DMS53 treated with DMSO at 0.1 percent for 48 hours (cell line): ENCODE measurements at regions not wholly inside any gene's neighbourhood (a gene's known extent, or its start where the extent isn't known, plus 50 kb on each side); places are given as distances from the start of the nearest gene placed in this dataset.

Experiments
- DNase-seq: peaks from one replicate; lab custom pipeline; 2025; ENCODE audit not compliant: unreplicated experiment; lab: John Stamatoyannopoulos, UW

- no peak for DNase-seq
These were observed 103.2 kb downstream of the TBX5 start for GRCh38 chr12:114302606-114303315.

DNA sequence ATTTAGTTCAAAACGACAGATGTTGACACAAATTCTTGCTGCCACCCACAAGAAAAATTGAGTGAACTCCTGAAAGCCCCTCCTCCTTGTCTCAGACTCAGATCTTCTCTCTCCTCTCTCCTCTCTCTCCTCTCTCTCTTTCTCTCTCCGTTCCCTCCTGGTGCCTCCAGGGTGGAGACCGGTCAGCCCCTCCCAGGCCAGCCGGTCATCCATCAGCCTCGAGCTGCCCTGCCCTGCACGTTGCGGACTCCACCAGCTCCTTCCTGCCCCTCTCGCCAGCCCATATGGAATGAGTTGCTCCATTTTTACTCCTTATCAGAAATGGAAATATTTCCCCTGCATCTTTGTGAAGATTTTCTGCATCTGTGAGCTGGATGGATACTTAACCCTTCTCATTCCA is 103.8 kb downstream of the TBX5 start:
- no peak for DNase-seq

GRCh38 chr12:114294303-114294685 is 111.7 kb downstream of the TBX5 start:
- no peak for DNase-seq

DNA sequence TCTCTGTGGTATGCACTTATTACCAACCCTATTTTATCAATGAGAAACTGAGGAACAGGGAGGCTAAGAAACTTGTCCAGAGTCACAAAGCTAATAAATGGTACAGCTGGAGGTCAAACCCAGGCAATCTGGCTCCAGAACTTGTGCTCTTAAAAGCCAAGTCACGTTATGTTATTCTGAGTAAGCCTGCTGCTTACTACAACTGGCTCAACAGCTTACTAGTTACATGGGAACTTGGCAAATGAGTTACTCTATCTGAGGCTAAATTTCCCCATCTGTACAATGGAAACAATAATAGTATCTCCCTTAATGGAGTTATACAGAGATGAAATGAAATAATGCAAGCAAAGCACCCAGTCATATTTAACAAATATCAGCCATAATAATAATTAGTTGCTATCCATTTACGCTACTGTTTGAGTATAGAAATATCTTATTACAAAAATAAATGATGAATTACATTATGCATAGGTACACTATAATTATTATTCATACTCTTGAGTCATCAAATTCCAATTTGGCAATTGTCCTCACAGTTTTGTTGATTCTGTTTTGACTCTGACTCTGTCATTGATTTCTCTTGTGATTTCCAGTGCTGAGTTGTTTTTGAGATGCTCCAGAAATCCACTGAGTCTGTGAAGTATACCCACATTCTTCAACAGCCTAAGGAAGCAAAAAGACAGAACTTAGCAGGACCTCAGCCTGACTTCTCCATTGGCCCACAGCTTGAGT is 112.2 kb downstream of the TBX5 start:
- no peak for DNase-seq

DNA sequence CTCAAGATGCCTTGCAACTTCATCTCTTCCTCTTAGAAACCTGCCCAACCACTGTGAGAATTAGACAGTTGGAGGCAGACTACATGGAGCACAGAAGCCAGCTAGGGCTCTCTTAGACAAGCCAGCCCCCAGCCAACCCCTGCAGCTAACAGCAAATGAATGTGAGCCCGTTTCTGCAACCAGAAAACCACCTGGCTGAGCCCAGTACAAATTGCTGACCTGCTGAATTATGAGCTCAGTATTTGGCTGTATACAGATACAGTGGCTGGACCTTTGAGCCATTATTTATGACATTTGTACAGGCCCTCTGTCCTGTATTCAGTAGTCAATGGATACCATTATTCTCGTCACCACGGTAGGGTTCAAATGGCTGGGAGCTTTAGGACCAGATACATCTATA is 112.9 kb downstream of the TBX5 start:
- DNase-seq, result no peak

DNA sequence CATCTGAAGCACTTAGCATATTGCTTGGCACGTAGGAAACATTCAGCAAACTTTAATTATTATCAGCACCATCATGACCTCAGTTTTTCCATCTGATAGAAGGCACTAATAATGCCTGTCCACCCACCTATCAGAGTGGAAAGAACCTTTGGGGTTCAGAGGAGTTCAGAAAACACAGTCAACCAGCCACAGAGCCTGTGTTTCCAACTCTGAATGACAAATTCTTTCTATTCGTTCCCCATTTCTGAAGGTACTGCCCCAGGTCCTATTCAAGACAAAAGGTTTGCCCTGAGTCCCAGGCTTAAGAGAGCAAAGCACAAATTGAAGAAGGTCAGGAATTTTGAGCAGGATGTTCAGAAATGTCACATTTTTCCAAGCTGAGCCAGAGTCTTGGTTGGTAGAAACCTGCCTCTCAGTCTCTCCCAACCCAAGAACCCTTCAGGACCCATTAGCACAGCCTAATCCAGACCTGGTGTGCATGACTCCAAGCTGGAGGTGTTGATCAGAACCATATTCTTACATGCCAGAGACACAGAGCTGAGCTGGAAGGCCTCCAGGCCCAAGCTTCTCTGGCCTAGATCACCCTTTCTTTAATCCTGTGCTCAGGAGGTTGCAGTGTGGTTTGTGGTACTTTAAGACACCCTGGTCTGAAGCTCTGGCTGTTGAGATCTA is 114.4 kb downstream of the TBX5 start:
- no peak for DNase-seq

DNA sequence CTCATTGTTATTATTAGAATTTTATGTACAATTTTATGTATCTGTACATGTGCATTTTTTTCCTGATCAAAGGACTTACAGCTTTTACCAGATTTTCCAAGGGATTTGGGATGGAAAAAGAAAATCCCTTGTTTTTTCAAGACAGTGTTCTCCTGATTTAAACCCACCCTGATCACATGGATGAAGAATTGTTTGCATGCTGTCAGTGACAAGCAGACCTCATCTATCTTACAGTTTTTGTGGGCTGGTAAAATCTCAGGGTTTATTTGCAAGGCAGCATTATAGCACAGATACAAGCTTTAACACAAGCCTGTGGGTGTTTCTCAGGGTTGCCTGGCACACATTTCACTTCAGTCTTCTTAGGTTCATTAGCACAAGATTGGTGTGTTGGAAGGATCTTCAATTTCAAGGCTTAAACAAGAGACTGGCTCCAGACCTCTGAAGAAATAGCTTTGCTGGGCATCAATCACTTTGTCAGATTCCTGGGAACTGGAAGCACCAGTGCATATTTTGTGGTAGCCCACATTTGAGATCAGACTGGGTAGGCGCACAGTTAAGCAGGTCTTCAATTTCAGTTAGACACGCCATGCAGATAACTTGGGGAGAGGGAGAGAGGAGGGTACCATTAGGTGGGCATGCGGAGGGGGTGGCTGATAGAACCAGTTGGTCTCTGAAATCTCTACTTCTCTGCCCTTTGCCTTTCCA is 118.0 kb downstream of the TBX5 start:
- no peak for DNase-seq

DNA sequence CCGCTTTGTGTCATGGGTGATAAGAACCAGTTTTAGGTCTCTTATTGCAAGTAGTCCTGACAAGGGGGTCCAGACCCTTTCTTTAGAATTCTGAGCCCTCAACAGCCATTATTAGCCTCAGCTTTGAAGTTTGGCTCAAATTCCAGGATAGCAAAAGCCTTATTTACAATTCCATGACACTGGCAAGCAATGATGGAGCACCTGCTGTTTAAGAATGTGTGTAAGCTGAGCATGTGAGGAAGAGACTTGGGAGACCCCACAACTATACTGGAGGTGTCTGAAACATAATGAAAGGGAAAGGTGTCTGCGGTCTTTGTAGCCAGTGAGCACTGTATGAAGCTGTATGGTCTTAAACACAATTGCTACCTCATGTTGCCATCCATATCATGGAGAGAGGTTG is 119.8 kb downstream of the TBX5 start:
- DNase-seq, result no peak

- no peak for DNase-seq
These were observed 120.4 kb downstream of the TBX5 start for GRCh38 chr12:114285554-114285953.

GRCh38 chr12:114284041-114284440 is 121.9 kb downstream of the TBX5 start:
- DNase-seq, result no peak

DNA sequence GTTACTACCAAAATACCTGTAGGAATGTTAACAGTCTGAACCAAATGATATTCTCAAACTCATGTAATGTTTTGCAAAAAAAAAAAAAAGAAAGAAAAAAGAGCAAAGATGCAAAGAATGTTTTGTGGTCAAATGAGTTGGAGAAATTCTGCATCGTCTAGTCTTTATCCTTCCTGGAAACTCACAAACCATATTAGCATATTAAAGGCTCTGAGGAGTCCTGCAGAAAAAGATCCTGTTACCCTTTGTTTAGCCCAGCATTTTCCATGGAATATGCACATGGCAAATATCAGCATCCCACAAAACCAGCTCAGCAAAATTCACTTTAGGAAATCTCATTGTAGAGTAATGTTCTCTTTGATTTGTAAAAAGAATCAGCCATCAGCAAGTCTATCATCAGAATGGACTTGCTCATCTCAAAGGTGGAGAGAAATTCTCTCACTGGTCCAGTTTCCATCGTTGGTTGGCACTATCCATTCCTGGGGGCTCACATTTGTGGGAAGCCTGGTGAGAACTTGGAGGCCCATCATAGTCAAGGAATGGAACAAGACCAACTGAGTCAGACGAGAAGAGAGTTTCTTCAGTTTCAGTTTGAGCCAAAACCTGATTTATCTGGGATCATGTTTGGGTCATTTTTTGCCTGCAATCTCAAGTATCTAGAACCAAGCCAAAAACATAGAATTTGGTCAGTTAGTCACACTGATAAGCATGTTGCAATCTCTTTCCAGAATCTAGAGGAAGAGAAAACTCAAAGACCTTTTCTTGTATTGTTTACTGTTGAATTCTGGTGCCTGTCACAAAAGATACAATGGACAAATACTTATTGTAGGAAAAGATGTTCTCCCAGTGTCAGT is 129.8 kb downstream of the TBX5 start:
- DNase-seq, result no peak

DNA sequence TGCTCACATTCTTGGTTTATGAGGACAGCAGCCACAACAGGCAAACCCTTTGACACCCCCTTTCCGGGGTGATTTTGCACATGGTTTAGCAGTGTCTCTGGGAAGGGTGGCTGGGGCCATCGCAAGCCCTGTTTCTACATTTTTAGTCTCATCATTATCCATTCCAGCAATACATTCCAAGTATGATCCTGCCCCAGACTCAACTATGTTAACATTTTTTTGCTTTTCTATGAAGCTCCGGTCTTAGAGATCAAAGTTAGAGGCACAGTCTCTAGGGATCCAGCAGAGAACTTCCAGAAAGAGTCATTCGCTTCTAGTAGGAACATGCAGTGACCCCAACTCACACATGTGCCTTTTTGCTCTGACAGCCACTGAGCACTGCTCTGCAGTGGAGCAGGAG is 130.9 kb downstream of the TBX5 start:
- DNase-seq, result no peak

DNA sequence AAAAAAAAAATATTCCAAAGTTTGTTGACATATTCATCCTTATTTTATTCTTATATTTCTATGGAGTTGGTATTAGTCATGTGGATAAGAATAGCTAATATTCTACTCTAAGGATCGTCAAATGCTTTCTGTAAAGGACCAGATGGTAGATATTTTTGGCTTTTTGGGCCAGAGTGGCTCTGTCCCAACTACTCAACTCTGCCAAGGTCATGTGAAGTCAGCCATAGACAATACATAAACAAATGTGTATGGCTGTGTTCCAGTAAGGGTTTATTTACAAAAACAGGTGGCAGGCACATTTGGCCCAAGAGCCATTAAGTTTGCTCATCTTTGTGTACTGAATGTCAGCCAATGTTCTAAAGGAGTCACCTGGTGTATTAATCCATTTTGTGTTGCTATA is 131.8 kb downstream of the TBX5 start:
- no peak for DNase-seq

DNA sequence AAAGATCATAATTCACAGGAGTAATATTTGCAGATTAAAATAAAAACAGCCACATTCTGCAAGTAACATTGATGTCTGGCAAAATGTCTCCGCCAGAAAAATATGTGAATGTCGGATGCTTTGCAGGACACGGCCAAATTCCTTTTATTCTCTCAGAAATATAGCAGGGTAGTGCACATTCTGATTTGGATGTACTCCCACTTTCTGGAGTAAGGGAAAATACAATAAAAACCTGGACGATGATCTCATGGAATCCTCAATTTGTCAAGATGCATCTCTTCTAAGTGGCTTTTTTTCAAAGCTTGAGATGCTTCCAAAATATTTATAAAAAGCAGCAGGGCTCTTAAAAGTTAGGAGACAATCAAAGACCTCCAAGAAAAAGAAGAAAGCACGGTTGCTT is 133.3 kb downstream of the TBX5 start:
- no peak for DNase-seq

- DNase-seq, result no peak
These were observed 133.9 kb downstream of the TBX5 start for GRCh38 chr12:114272071-114272470.

DNA sequence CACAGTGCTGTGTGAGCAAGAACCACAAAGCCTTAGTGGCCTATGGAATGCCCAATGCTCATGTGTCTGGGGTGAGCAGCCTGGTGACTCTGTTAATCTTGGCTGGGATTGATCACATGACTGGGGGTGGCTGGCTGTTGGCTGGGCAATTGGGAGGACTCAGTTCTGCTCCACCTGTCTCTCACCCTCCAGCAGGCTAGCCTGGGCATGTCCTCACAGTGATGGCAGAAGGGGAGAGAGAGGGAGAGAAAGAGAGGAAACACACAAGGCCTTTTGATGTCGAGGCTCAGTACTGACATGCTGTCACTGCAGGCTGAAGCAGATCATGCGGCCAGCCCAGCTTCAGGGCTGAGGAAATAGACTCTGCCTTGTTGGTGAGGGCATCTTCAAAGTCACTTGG is 136.8 kb downstream of the TBX5 start:
- no peak for DNase-seq

GRCh38 chr12:114266536-114266935 is 139.4 kb downstream of the TBX5 start:
- no peak for DNase-seq

GRCh38 chr12:114265036-114265435 is 140.9 kb downstream of the TBX5 start:
- DNase-seq, result no peak

DNA sequence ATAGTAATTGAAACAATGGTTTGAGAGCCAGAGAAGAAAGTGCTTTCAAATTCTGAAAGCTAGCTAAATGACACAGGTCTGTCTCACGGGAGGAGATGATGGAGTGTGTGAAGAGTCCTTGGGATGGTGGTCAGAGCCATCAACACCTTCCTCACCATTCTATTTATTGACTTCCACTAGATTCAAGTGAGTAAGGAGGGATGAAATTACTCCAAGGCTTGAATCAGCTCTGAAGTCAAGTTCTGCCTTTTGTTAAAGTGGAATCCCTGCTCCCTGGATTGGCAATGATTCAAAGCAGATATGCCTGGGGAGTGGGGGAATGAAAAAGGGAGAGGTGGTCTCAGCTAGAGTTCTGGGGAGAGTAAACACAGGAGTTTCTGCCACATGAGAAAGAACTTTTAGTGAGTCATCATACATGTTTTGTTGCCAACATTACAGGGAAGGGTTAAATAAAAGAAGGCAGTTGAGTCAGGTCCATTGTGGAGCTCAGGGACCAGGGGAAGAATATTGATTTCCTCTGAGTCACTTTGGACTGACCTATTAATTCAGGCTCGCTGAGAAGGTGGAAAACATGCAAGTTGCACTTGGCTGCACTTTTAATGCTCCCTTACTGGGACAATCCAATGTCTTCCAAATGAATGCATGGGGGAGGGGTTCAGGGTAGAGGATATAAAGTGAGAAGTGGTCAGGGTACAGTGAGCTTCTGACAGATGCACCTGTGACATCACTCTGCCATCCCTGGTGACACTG is 142.7 kb downstream of the TBX5 start:
- no peak for DNase-seq

DNA sequence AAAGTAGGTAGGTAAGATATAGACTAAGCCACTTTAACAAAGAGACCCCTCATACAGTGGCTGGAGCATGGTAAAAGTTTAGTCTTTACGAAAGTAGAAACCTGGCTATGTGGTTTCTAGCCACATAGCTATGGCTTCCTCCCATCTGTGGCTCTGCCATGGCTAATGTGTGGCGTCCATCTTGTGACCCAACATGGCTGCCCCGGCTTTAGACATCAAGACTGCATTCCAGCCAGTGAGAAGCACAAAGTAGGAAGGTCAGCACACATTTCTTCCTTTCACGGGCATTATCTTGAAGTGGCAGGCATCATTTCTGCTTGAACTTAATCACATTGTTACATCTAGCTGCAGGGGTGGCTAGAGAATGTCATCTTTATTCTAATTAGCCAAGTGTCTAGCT is 148.3 kb downstream of the TBX5 start:
- DNase-seq, result no peak
